ENCODE measurements at regions not wholly inside any gene's neighbourhood (a gene's known extent, or its start where the extent isn't known, plus 50 kb on each side); places are given as distances from the start of the nearest gene placed in this dataset.

DNA sequence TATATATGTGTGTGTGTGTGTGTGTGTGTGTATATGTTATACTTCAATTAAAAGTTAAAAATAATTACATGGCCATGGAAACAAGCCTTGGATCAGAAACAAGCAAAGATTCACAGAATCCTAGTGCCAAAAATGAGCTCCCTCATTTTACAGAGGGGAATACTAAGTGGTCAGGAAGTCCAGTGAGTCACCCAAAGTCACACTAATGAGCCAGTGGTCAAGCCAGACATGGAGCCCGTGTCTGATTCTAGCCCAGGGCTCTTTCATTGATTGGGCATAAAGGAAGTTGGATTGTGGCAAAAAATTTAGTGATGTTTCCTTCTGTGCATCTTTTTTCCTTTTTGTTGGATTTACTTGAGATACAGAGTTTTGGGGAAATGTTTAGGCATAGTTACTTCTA lies 152.5 kb upstream of the NPHP3 start:
- TF ChIP-seq CTCF (IDR thresholded peaks at IDR 0.05) (no peak), POLR2A (IDR thresholded peaks at IDR 0.05) (no peak)
